GM12891 (cell line): ENCODE measurements at regions not wholly inside any gene's neighbourhood (a gene's known extent, or its start where the extent isn't known, plus 50 kb on each side); places are given as distances from the start of the nearest gene placed in this dataset.

ENCODE experiments used
- DNase-seq: peaks from one replicate; pipeline ENCODE4 v3.0.0; 2011; ENCODE audit warnings: low spot score; ENCODE audit not compliant: insufficient read length
- FAIRE-seq: peaks from 2 replicates; lab custom pipeline; 2011; peaks lifted over from hg19 to GRCh38; lab: Jason Lieb, UNC
- PAX5 ChIP-seq: IDR thresholded peaks from 2 replicates; pipeline ENCODE4 v1.6.1; 2011; ENCODE audit warnings: low read length, moderate library complexity, mild to moderate bottlenecking; ENCODE audit not compliant: insufficient read depth, severe bottlenecking
- POLR2A ChIP-seq: IDR thresholded peaks from 2 replicates; pipeline ENCODE4 v1.6.1; 2011; ENCODE audit warnings: low read depth, low read length, control low read depth
- POLR2AphosphoS5 ChIP-seq: IDR thresholded peaks from 2 replicates; pipeline ENCODE4 v1.6.1; 2011; ENCODE audit warnings: low read depth, low read length, control low read depth
- POU2F2 ChIP-seq: IDR thresholded peaks from 2 replicates; pipeline ENCODE4 v1.6.1; 2011; ENCODE audit warnings: low read depth, mild to moderate bottlenecking, control low read depth, low read length, moderate library complexity
- SPI1 ChIP-seq: IDR thresholded peaks from 2 replicates; pipeline ENCODE4 v1.6.1; 2011; ENCODE audit warnings: low read depth, low read length, control low read depth
- TAF1 ChIP-seq: IDR thresholded peaks from 2 replicates; pipeline ENCODE4 v1.6.1; 2011; ENCODE audit warnings: low read depth, low read length, control low read depth

- TF ChIP-seq POLR2A (no peak), SPI1 (no peak), TAF1 (no peak), POLR2AphosphoS5 (no peak), PAX5 (no peak), POU2F2 (no peak)
- FAIRE-seq (no peak), DNase-seq (no peak)
Observed at GRCh38 chr6:128605961-128606360, 85.6 kb upstream of the PTPRK start.

GRCh38 chr6:128601060-128601459 is 80.7 kb upstream of the PTPRK start:
- no peak for TF ChIP-seq POLR2A
- no peak for TF ChIP-seq PAX5
- TF ChIP-seq POLR2AphosphoS5: no peak
- DNase-seq (no peak), FAIRE-seq (no peak)

- TF ChIP-seq SPI1 (no peak), POLR2A (no peak), POU2F2 (no peak), PAX5 (no peak), POLR2AphosphoS5 (no peak), TAF1 (no peak)
- FAIRE-seq: no peak
- DNase-seq: peak; percentile 4
Observed at GRCh38 chr6:128600397-128600951, 80.1 kb upstream of the PTPRK start.

- DNase-seq: no peak
- no peak for FAIRE-seq
- no peak for TF ChIP-seq SPI1
- no peak for TF ChIP-seq POLR2AphosphoS5
- TF ChIP-seq POU2F2: no peak
- TF ChIP-seq TAF1: no peak
- no peak for TF ChIP-seq POLR2A
- no peak for TF ChIP-seq PAX5
Observed at GRCh38 chr6:128599036-128599435, 78.6 kb upstream of the PTPRK start.

- no peak for DNase-seq
- no peak for FAIRE-seq
- no peak for TF ChIP-seq POLR2A
- no peak for TF ChIP-seq SPI1
- TF ChIP-seq POLR2AphosphoS5: no peak
- no peak for TF ChIP-seq TAF1
- no peak for TF ChIP-seq PAX5
- TF ChIP-seq POU2F2: no peak
Observed at GRCh38 chr6:128598571-128598970, 78.2 kb upstream of the PTPRK start.

- TF ChIP-seq POLR2AphosphoS5 (no peak), SPI1 (no peak), PAX5 (no peak)
- no peak for DNase-seq
- FAIRE-seq: no peak
Observed at GRCh38 chr6:128597956-128598355, 77.6 kb upstream of the PTPRK start.

GRCh38 chr6:128597004-128597403 is 76.6 kb upstream of the PTPRK start:
- FAIRE-seq: no peak
- DNase-seq: no peak
- TF ChIP-seq POLR2AphosphoS5 (no peak), PAX5 (no peak), POLR2A (no peak)

GRCh38 chr6:128595544-128595943 is 75.1 kb upstream of the PTPRK start:
- no peak for FAIRE-seq

GRCh38 chr6:128586095-128586494 is 65.7 kb upstream of the PTPRK start:
- no peak for FAIRE-seq
- DNase-seq: no peak
- TF ChIP-seq POU2F2: no peak
- TF ChIP-seq POLR2AphosphoS5: no peak
- no peak for TF ChIP-seq TAF1
- no peak for TF ChIP-seq SPI1
- TF ChIP-seq POLR2A: no peak
- no peak for TF ChIP-seq PAX5

More at GRCh38 chr6:128595544-128595943, 75.1 kb upstream of the PTPRK start:
- TF ChIP-seq POLR2AphosphoS5 (no peak), PAX5 (no peak), POU2F2 (no peak), POLR2A (no peak), SPI1 (no peak), TAF1 (no peak)
- DNase-seq: no peak
